Stimulated activated CD4-positive, alpha-beta T cell treated with anti-CD3 and anti-CD28 coated beads, Interleukin-4, amount 100 ng/mL, for 24 hours (primary cell): ENCODE measurements at regions not wholly inside any gene's neighbourhood (a gene's known extent, or its start where the extent isn't known, plus 50 kb on each side); places are given as distances from the start of the nearest gene placed in this dataset.
"Not testable (repeated sequence)": the region's sequence is repeated elsewhere in the genome, so short reads cannot be mapped to it uniquely, and the experiment has no call there.

Experiments used
- DNase-seq: peaks from one replicate; pipeline ENCODE4 v3.0.0-alpha.2; 2020

GRCh38 chr13:50616101-50616500 lies 227.4 kb downstream of the DLEU7 start:
- no peak for DNase-seq

- no peak for DNase-seq
These were observed 226.3 kb downstream of the DLEU7 start for GRCh38 chr13:50617134-50617721.

DNA sequence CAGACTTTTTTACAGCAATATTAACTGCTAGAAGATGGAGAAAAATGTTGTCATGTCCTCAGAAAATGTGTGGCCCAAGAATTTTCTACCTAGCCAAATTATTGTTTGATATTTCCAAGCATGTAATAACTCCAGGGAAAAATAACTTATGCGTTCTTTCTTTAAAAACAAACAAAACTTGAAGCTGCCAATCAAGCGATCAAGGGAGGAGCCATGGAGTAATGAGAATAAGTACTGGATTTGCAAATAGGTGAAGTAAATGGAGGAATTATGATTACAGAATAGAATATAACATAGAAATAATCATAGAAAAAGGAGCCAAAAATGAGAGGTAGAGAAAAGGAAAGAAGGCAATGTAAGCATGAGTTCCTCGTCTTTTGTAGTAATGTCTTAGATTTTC lies 225.3 kb downstream of the DLEU7 start:
- DNase-seq, result no peak

- no peak for DNase-seq
These were observed 217.4 kb downstream of the DLEU7 start for GRCh38 chr13:50626101-50626547.

DNA sequence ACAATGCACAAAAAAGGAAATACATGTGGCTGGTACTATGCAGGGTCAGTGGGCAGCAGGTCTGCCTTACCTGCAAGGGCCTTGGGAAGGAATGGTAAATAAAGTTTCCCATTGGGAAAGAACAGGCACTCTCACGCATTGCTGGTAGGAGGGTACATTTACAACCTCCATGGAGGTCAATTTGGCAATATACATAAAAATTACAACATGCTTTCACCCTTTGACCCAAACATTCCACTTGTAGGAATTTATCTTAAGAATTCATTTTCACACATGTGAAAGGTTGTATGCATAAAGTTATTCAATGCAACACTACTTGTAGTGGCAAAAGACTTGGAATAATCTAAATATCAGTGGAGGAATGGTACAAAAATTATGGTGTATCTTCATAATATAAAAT lies 216.4 kb downstream of the DLEU7 start:
- DNase-seq, result no peak

GRCh38 chr13:50628512-50628911 lies 215.0 kb downstream of the DLEU7 start:
- not testable (repeated sequence) for DNase-seq

- DNase-seq, result no peak
These were observed 214.0 kb downstream of the DLEU7 start for GRCh38 chr13:50629497-50629896.

GRCh38 chr13:50629966-50630365 lies 213.5 kb downstream of the DLEU7 start:
- DNase-seq, result no peak

DNA sequence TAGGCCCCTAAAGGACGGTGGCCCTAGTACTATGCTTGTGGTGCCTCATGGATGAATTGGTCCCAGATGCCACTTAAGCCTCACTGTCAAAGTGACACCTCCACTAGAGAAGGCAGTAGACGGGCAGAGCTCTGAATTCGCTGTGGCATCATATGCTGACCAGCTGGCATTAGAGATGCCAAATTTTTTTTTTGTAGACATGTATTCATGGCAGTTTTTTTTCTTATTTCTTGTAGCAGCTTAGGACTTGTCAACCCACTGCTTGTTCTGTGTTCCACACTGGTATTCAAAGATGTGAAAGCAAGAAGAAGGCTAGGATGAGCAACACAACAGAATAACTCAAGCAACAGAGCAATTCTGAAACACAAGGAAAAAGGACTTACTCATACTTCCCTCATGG lies 212.5 kb downstream of the DLEU7 start:
- DNase-seq, result no peak

DNA sequence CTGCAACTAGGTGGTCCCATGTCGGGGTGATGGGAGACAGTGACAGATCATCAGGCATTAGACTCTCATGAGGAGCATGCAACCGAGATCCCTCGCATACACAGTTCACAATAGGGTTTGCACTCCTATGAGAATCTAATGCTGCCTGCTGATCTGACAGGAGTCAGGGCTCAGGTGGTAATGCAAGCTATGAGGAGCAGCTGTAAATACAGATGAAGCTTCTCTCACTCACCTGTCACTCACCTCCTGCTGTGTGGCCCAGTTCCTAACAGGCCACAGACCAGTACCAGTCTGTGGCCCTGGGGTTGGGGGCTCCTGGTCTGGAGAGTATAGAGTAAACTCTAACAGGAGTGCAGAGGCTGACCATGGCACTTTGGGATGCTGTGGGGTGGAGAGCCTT lies 209.2 kb downstream of the DLEU7 start:
- DNase-seq, result no peak

- no peak for DNase-seq
These were observed 208.0 kb downstream of the DLEU7 start for GRCh38 chr13:50635504-50635903.

DNA sequence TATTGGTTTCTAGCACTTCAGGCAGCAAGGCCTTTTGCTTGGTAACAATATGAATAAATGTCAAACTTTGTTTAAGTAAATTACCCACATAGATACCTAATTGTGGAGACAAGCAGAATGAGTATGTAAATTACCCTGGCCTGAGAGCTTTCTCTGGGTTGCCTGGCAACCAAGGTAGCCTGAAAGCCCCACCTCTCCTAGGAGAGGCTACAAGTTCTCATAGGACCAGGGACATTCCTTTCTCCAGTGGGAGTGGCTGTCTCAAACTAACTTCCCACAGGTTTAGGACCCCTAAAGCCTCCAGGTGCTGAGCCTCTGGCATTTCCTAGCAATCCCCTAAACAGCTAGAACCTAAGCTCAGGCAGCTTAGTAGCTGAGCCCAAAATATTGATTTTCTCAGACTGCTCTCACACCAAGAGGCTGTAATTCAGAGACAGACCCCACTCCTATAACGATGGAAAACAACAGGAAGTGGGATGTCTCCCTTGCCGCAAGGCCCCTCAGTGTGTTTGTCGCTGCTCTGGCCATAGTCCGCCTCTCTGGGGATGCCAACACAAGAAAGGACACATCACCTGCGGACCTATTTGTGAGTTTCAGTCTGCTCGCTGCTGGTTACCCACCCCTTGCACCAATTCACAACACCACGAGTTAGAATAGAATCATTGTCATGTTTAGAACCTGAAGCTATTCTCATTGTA lies 207.3 kb downstream of the DLEU7 start:
- DNase-seq, result no peak

GRCh38 chr13:50643060-50643459 lies 200.4 kb downstream of the DLEU7 start:
- DNase-seq, result no peak

DNA sequence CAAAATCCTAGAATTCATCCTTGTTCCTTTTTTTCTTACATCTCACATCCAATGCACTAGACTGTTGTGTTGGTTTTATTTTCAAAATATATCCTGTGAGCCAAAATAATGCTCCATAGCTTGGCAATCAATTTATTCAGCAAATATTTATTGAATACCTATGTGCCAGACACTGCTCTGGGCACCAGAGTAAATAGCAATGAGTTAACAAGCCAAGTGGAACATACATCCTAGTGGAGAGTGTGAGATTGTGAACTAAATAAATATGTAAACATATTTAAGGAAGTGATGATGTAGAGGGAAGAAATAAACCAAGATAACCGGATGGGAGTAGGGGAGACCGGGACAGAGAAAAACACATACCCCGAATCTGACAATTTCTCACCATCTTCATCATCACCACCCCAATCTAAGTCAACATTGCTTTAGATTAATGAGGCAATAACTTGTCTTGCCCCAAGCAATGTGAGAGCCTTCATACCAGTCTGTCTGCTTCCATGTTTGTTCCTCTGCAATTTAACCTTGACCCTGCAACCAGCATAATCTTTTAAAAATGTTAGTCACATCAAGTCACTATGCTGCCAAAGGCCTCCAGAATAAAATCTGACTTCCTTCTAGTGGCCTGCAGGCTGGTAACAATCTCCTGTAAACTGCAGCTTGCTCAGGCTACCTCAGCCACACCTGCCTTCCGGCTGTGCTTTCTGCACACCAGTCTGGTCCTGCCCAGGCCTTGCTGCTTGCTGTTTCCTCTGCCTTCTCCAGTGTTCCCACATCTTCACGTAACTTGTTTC lies 199.2 kb downstream of the DLEU7 start:
- DNase-seq, result no peak

GRCh38 chr13:50645092-50645491 lies 198.4 kb downstream of the DLEU7 start:
- DNase-seq, result no peak

DNA sequence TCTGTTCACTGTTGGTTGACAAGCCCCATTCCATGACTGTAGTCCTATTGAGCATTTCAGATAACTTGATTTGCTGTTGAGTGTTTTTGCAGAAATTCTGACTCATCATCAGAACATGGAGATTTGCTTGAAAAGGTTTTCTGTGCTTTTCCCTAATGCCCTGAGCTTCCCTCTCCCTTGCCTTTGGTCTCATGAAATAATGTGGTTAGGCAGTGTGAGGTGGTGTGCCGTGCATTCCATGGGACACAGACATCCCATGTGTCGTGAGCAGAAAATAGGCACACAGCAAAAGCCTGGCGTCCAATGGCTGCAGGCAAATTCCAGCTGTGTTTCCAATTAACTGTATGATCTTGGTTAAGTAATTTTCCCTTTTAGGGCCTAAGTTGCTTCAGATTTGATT lies 197.4 kb downstream of the DLEU7 start:
- DNase-seq, result no peak

DNA sequence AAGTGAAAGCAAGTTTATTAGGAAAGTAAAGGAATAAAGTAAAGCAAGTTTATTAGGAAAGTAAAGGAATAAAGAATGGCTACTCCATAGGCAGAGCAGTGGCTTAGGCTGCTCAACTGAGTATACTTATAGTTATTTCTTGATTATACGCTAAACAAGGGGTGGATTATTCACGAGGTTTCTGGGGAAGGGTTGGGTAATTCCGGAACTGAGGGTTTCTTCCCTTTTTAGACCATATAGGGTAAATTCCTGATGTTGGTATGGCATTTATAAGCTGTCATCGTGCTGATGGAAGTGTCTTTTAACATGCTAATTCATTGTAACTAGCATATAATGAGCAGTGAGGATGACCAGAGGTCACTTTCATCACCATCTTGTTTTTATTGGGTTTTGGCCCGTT lies 194.3 kb downstream of the DLEU7 start:
- DNase-seq, result no peak

DNA sequence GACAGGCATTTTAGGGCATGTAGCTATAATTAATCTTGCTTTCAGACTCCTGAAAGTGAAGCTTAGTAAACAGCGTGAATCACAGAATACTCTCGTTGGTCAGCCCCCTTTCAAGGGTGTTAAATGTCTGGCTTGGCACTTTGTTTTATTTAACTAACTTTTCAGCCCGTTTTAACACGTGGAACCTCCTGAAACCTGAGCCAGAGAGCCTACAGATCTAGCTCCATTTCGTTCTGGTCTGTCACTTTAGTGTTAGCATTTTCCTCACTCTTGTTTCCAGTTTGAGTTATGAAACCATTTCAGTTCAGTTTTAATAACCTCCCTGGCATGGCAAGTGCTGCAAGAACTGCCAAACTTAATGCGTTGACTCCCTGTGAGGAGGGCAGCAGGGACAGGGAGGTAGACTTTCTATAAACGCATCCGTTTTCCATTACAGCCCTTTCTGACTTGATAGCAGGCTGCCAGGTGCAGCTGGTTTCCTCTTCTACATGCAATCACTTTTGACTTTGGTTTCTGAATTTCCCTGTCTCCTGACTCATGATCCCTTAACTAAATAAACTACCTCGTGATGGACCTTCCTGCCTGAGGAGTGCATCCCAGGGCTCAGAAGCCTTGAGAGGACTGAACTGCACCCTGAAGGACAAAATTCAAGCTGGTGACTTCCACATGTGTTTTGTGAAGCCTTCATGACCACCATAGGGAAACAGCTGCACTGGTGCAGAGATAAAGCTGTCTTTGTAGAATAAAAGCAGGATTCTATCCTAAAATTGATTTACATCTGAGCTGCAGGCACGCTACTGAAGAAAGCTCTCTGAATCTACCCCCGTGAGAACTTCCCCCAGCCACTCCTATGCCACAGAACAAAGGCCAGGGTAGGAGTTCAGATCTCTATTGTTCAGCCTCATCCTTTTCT lies 192.6 kb downstream of the DLEU7 start:
- DNase-seq, result no peak

DNA sequence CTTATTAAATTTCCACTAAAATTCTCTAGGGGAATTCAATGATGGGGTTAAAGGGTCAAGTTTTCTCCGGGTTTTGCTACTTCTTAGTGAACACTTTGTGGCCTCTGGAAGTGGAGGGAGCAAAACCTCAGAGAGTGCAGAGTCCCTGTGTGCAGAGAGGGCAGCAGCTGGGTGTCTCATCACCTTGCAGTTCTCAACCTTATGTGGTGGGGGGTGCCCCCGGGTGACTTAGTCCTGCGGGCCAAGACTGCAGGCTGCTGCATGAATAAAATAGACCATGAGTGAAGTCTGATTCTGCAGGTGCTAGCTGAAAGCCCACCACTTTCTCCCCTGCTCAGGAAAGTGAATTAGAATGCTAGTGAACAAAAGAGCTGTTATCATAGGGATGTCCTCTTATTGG lies 191.6 kb downstream of the DLEU7 start:
- no peak for DNase-seq

- no peak for DNase-seq
These were observed 189.2 kb downstream of the DLEU7 start for GRCh38 chr13:50654331-50654730.

DNA sequence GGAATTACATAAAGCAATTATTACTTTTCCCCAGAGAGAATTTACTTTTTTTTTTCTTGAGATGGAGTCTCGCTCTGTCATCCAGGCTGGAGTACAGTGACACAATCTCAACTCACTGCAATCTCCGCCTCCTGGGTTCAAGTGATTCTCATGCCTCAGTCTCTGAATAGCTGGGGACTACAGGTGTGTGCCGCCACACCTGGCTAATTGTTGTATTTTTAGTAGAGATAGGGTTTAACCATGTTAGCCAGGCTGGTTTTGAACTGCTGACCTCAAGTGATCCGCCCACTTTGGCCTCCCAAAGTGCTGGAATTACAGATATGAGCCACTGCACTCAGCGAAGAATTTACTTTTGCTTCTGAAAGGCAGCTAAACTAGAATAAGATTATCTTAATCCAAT lies 181.6 kb downstream of the DLEU7 start:
- DNase-seq, result not testable (repeated sequence)

- no peak for DNase-seq
These were observed 178.5 kb downstream of the DLEU7 start for GRCh38 chr13:50664951-50665350.

- no peak for DNase-seq
These were observed 175.4 kb downstream of the DLEU7 start for GRCh38 chr13:50668049-50668448.
